ENCODE measurements at regions not wholly inside any gene's neighbourhood (a gene's known extent, or its start where the extent isn't known, plus 50 kb on each side); places are given as distances from the start of the nearest gene placed in this dataset.

GRCh38 chr9:88645879-88646199 is 110.9 kb downstream of the NXNL2 start:
- no peak for DNase-seq (ENCODE audit: low read depth)
- no peak overlapping the region for H3K4me3 ChIP-seq (ENCODE audit: low read depth, low read length)
- TF ChIP-seq CTCF (IDR thresholded peaks at IDR 0.05; ENCODE audit: insufficient read depth, low read length) = no peak

- no peak for DNase-seq (ENCODE audit: low read depth)
- TF ChIP-seq CTCF (IDR thresholded peaks at IDR 0.05; ENCODE audit: insufficient read depth, low read length) = no peak
- no peak overlapping the region for H3K4me3 ChIP-seq (ENCODE audit: low read depth, low read length)
Measured at GRCh38 chr9:88646539-88647300, 111.7 kb downstream of the NXNL2 start.

- peak; percentile 99 for DNase-seq (ENCODE audit: low read depth)
- H3K4me3 ChIP-seq (ENCODE audit: low read depth, low read length) = peak overlapping the region; percentile 15
- TF ChIP-seq CTCF (IDR thresholded peaks at IDR 0.05; ENCODE audit: insufficient read depth, low read length) = peak; percentile 53
Measured at GRCh38 chr9:88651682-88652633, 117.0 kb downstream of the NXNL2 start.

GRCh38 chr9:88652876-88653275 is 117.9 kb downstream of the NXNL2 start:
- DNase-seq (ENCODE audit: low read depth) = peak; percentile 43
- no peak for TF ChIP-seq CTCF (IDR thresholded peaks at IDR 0.05; ENCODE audit: insufficient read depth, low read length)
- peak overlapping the region; percentile 38 for H3K4me3 ChIP-seq (ENCODE audit: low read depth, low read length)

- TF ChIP-seq CTCF (IDR thresholded peaks at IDR 0.05; ENCODE audit: insufficient read depth, low read length) = no peak
- DNase-seq (ENCODE audit: low read depth) = no peak
- no peak overlapping the region for H3K4me3 ChIP-seq (ENCODE audit: low read depth, low read length)
Measured at GRCh38 chr9:88653406-88653805, 118.4 kb downstream of the NXNL2 start.

- no peak overlapping the region for H3K4me3 ChIP-seq (ENCODE audit: low read depth, low read length)
- peak; percentile 61 for DNase-seq (ENCODE audit: low read depth)
Measured at GRCh38 chr9:88653911-88654310, 118.9 kb downstream of the NXNL2 start.

More at GRCh38 chr9:88653911-88654310, 118.9 kb downstream of the NXNL2 start:
- TF ChIP-seq CTCF (IDR thresholded peaks at IDR 0.05; ENCODE audit: insufficient read depth, low read length) = no peak

Measured in fibroblast of the aortic adventitia (primary cell).